NCI-H2227 (cell line): ENCODE measurements at regions not wholly inside any gene's neighbourhood (a gene's known extent, or its start where the extent isn't known, plus 50 kb on each side); places are given as distances from the start of the nearest gene placed in this dataset.

Experiments used
- DNase-seq: peaks from one replicate; lab custom pipeline; 2025; ENCODE audit not compliant: unreplicated experiment; lab: John Stamatoyannopoulos, UW

GRCh38 chr16:72422308-72422897 lies 250.4 kb upstream of the PMFBP1 start:
- no peak for DNase-seq

- DNase-seq = no peak
Measured at GRCh38 chr16:72419638-72420037, 247.7 kb upstream of the PMFBP1 start.

GRCh38 chr16:72415379-72415778 lies 243.4 kb upstream of the PMFBP1 start:
- no peak for DNase-seq

- no peak for DNase-seq
Measured at GRCh38 chr16:72410492-72410891, 238.5 kb upstream of the PMFBP1 start.

GRCh38 chr16:72409423-72409822 lies 237.5 kb upstream of the PMFBP1 start:
- DNase-seq = no peak

GRCh38 chr16:72406390-72406789 lies 234.4 kb upstream of the PMFBP1 start:
- DNase-seq = no peak

- DNase-seq = no peak
Measured at GRCh38 chr16:72404299-72404698, 232.3 kb upstream of the PMFBP1 start.

GRCh38 chr16:72401084-72401361 lies 229.1 kb upstream of the PMFBP1 start:
- DNase-seq = no peak

GRCh38 chr16:72400257-72401083 lies 228.5 kb upstream of the PMFBP1 start:
- DNase-seq = peak; percentile 33

GRCh38 chr16:72399811-72400210 lies 227.9 kb upstream of the PMFBP1 start:
- DNase-seq = no peak

GRCh38 chr16:72397876-72398275 lies 225.9 kb upstream of the PMFBP1 start:
- no peak for DNase-seq

GRCh38 chr16:72394526-72394925 lies 222.6 kb upstream of the PMFBP1 start:
- no peak for DNase-seq

- no peak for DNase-seq
Measured at GRCh38 chr16:72389791-72390190, 217.8 kb upstream of the PMFBP1 start.

- DNase-seq = no peak
Measured at GRCh38 chr16:72388007-72388406, 216.1 kb upstream of the PMFBP1 start.

- DNase-seq = no peak
Measured at GRCh38 chr16:72384651-72385050, 212.7 kb upstream of the PMFBP1 start.

- DNase-seq = no peak
Measured at GRCh38 chr16:72380283-72380682, 208.3 kb upstream of the PMFBP1 start.

- DNase-seq = no peak
Measured at GRCh38 chr16:72373201-72373600, 201.2 kb upstream of the PMFBP1 start.

- DNase-seq = no peak
Measured at GRCh38 chr16:72372087-72373045, 200.4 kb upstream of the PMFBP1 start.

- peak; percentile 48 for DNase-seq
Measured at GRCh38 chr16:72371307-72372086, 199.5 kb upstream of the PMFBP1 start.

GRCh38 chr16:72369274-72369673 lies 197.3 kb upstream of the PMFBP1 start:
- no peak for DNase-seq

GRCh38 chr16:72367851-72368250 lies 195.9 kb upstream of the PMFBP1 start:
- DNase-seq = no peak
